ENCODE measurements at regions not wholly inside any gene's neighbourhood (a gene's known extent, or its start where the extent isn't known, plus 50 kb on each side); places are given as distances from the start of the nearest gene placed in this dataset.

- TF ChIP-seq ZNF274 (IDR thresholded peaks at IDR 0.05; ENCODE audit: low read depth, low read length) (no peak), YY1 (IDR thresholded peaks at IDR 0.05; ENCODE audit: insufficient read depth, insufficient read length) (no peak), SUZ12 (IDR thresholded peaks at IDR 0.05; ENCODE audit: extremely low read depth, insufficient read depth, insufficient read length) (no peak)
Observed at GRCh38 chr14:100671906-100672305, 54.8 kb upstream of the DLK1 start.
